ENCODE measurements at regions not wholly inside any gene's neighbourhood (a gene's known extent, or its start where the extent isn't known, plus 50 kb on each side); places are given as distances from the start of the nearest gene placed in this dataset.

GRCh38 chr12:126688556-126688955, 1578.4 kb upstream of the TMEM132C start:
- TF ChIP-seq EP300 (IDR thresholded peaks at IDR 0.05; ENCODE audit: borderline replicate concordance in 1 of 2, control insufficient read depth in 1 of 2, low read depth in 2 of 2, low read length in 2 of 2) (no peak), CTCF (IDR thresholded peaks at IDR 0.05 in 2 of 3, conservative IDR thresholded peaks at IDR 0.05 in 1 of 3; ENCODE audit: control insufficient read depth in 2 of 3, extremely low read depth in 1 of 3, insufficient read depth in 1 of 3, low read depth in 3 of 3, low read length in 3 of 3) (no peak), E2F4 (IDR thresholded peaks at IDR 0.05; ENCODE audit: low read depth, low read length) (no peak), TBL1XR1 (IDR thresholded peaks at IDR 0.05; ENCODE audit: low read depth, low read length) (no peak), STAT1 (conservative IDR thresholded peaks at IDR 0.05) (no peak), REST (IDR thresholded peaks at IDR 0.05; ENCODE audit: low read depth, low read length) (no peak), KLF5 (IDR thresholded peaks at IDR 0.05; ENCODE audit: partially characterized antibody) (no peak), POLR2AphosphoS5 (IDR thresholded peaks at IDR 0.05; ENCODE audit: low read length) (no peak), POLR2A (IDR thresholded peaks at IDR 0.05; ENCODE audit: low read depth, low read length) (no peak), SIX5 (IDR thresholded peaks at IDR 0.05; ENCODE audit: low read depth, low read length, severe bottlenecking) (no peak), ESRRA (IDR thresholded peaks at IDR 0.05; ENCODE audit: low read length) (no peak), CEBPB (IDR thresholded peaks at IDR 0.05; ENCODE audit: borderline replicate concordance in 1 of 2, low read depth in 2 of 2, low read length in 2 of 2) (no peak)
